IMR-90 (cell line): ENCODE measurements at regions not wholly inside any gene's neighbourhood (a gene's known extent, or its start where the extent isn't known, plus 50 kb on each side); places are given as distances from the start of the nearest gene placed in this dataset.
A peak's percentile ranks its signal among the peaks of the same experiment; 100 is the strongest.

Source experiments
- ATAC-seq: fragments of 200-7000 bp; cut with Tn5 transposase; 2 replicates; pipeline ENCODE4 v1.9.1; 2020; ENCODE audit warnings: low read depth, mild to moderate bottlenecking, moderate library complexity
- BruUV-seq: library from RNA; stranded (reverse); fragments of 400-500 nt; replicated peaks from 2 replicates; lab custom pipeline; 2021; lab: Mats Ljungman, UMichigan
- CTCF ChIA-PET: fragments of 300-600 bp; formaldehyde crosslinking; extraction: SDS; loops from one replicate; lab custom pipeline; 2021; ENCODE audit warnings: antibody characterized with exemption; lab: Yijun Ruan, JAX
- POLR2A ChIA-PET: fragments of 300-600 bp; sonication (Branson Sonifier 250); formaldehyde crosslinking; loops from one replicate; lab custom pipeline; 2022; ENCODE audit warnings: antibody characterized with exemption; ENCODE audit not compliant: unreplicated experiment; lab: Charles Lee
- DNase-seq: peaks from one replicate; pipeline ENCODE4 v3.0.0; 2013
- H2AFZ ChIP-seq: replicated peaks from 2 replicates; pipeline ENCODE3; 2013; ENCODE audit warnings: low read length, mild to moderate bottlenecking; ENCODE audit not compliant: poor library complexity
- H2AK5ac ChIP-seq: 2 replicates; pipeline ENCODE4 v1.6.1; 2013; ENCODE audit warnings: low read depth, low read length, inconsistent platforms
- H2AK9ac ChIP-seq: replicated peaks from 2 replicates; pipeline ENCODE3; 2013; ENCODE audit warnings: mild to moderate bottlenecking, low read depth, low read length, moderate library complexity; ENCODE audit not compliant: poor library complexity
- H2BK120ac ChIP-seq: 2 replicates; pipeline ENCODE4 v1.6.1; 2013; ENCODE audit warnings: low read depth, low read length, inconsistent platforms
- H2BK15ac ChIP-seq: 3 replicates; pipeline ENCODE4 v1.6.1; 2013; ENCODE audit warnings: low read depth, low read length, inconsistent platforms
- H2BK20ac ChIP-seq: 2 replicates; pipeline ENCODE4 v1.6.1; 2013; ENCODE audit warnings: low read depth, mild to moderate bottlenecking, inconsistent platforms, low read length, moderate library complexity
- H2BK5ac ChIP-seq: 2 replicates; pipeline ENCODE4 v1.6.1; 2013; ENCODE audit warnings: mild to moderate bottlenecking, low read depth, low read length, inconsistent platforms; ENCODE audit not compliant: poor library complexity, severe bottlenecking
- H3K14ac ChIP-seq: replicated peaks from 2 replicates; pipeline ENCODE4 v1.6.1; 2013; ENCODE audit warnings: low read depth, low read length, inconsistent platforms
- H3K18ac ChIP-seq: 2 replicates; pipeline ENCODE4 v1.6.1; 2013; ENCODE audit warnings: low read depth, low read length, control low read depth
- H3K23ac ChIP-seq: 2 replicates; pipeline ENCODE4 v1.6.1; 2013; ENCODE audit warnings: low read depth, low read length, inconsistent platforms
- H3K27ac ChIP-seq: 2 replicates; pipeline ENCODE4 v1.5.1; 2013; ENCODE audit warnings: mild to moderate bottlenecking, control low read depth, low read length; ENCODE audit not compliant: insufficient read depth
- H3K27me3 ChIP-seq: 2 replicates; pipeline ENCODE4 v1.6.1; 2013; ENCODE audit warnings: low read length; ENCODE audit not compliant: control insufficient read depth, insufficient read depth
- H3K36me3 ChIP-seq: 2 replicates; pipeline ENCODE4 v1.6.1; 2013; ENCODE audit warnings: low read length, mixed read lengths; ENCODE audit not compliant: control insufficient read depth, insufficient read depth
- H3K4ac ChIP-seq: 2 replicates; pipeline ENCODE4 v1.6.1; 2013; ENCODE audit warnings: low read depth, low read length, inconsistent platforms
- H3K4me1 ChIP-seq: 2 replicates; pipeline ENCODE4 v1.6.1; 2013; ENCODE audit warnings: low read length, mixed read lengths; ENCODE audit not compliant: control insufficient read depth, insufficient read depth
- H3K4me2 ChIP-seq: 2 replicates; pipeline ENCODE4 v1.6.1; 2013; ENCODE audit warnings: low read depth, mild to moderate bottlenecking, control low read depth, low read length, moderate library complexity
- H3K4me3 ChIP-seq: 2 replicates; pipeline ENCODE4 v1.5.1; 2013; ENCODE audit warnings: low read depth, mild to moderate bottlenecking, control low read depth, low read length, moderate library complexity; ENCODE audit not compliant: insufficient read depth
- H3K56ac ChIP-seq: 2 replicates; pipeline ENCODE4 v1.6.1; 2013; ENCODE audit warnings: low read length, inconsistent platforms; ENCODE audit not compliant: insufficient read depth; ENCODE audit errors: extremely low read depth
- H3K79me1 ChIP-seq, 2 experiments: 2 replicates each; pipeline ENCODE4 v1.6.1; 2013; ENCODE audit warnings: low read length in 2 of 2, inconsistent platforms in 1 of 2, low read depth in 1 of 2
- H3K9ac ChIP-seq: 2 replicates; pipeline ENCODE4 v1.6.1; 2013; ENCODE audit warnings: low read depth, low read length, control low read depth
- H3K9me1 ChIP-seq: 2 replicates; pipeline ENCODE4 v1.6.1; 2013; ENCODE audit warnings: low read length, inconsistent platforms; ENCODE audit not compliant: insufficient read depth
- H3K9me3 ChIP-seq: 2 replicates; pipeline ENCODE4 v1.6.1; 2013; ENCODE audit warnings: low read length; ENCODE audit not compliant: control insufficient read depth, insufficient read depth
- H4K20me1 ChIP-seq: 2 replicates; pipeline ENCODE4 v1.6.1; 2013; ENCODE audit warnings: low read length, inconsistent platforms; ENCODE audit not compliant: insufficient read depth
- H4K5ac ChIP-seq: 2 replicates; pipeline ENCODE4 v1.6.1; 2013; ENCODE audit warnings: mild to moderate bottlenecking, low read depth, low read length, control low read depth
- H4K8ac ChIP-seq, 2 experiments: 2 replicates each; pipeline ENCODE4 v1.6.1; 2013; ENCODE audit warnings: low read depth in 2 of 2, low read length in 2 of 2, control low read depth in 1 of 2, inconsistent platforms in 1 of 2
- H4K91ac ChIP-seq: 2 replicates; pipeline ENCODE4 v1.6.1; 2013; ENCODE audit warnings: low read depth, low read length, inconsistent platforms; ENCODE audit not compliant: insufficient read depth
- CEBPB ChIP-seq: IDR thresholded peaks from 2 replicates; pipeline ENCODE4 v1.6.1; 2012; ENCODE audit warnings: low read depth, low read length, improper control_type of control experiment
- FOS ChIP-seq: fragments of 150-350 bp; IDR thresholded peaks from 2 replicates; pipeline ENCODE4 v1.6.1; 2016; ENCODE audit warnings: low read depth, low read length
- MAFK ChIP-seq: IDR thresholded peaks from 2 replicates; pipeline ENCODE4 v1.6.1; 2012; ENCODE audit warnings: low read depth, low read length, improper control_type of control experiment
- NFE2L2 ChIP-seq: fragments of 150-350 bp; IDR thresholded peaks from 2 replicates; pipeline ENCODE4 v1.6.1; 2016; ENCODE audit warnings: low read depth, mild to moderate bottlenecking, low read length
- POLR2A ChIP-seq: IDR thresholded peaks from 2 replicates; pipeline ENCODE4 v1.6.1; 2012; ENCODE audit warnings: mild to moderate bottlenecking, low read depth, low read length
- RAD21 ChIP-seq: IDR thresholded peaks from 2 replicates; pipeline ENCODE4 v1.6.1; 2012; ENCODE audit warnings: low read length, improper control_type of control experiment
- RFX5 ChIP-seq: IDR thresholded peaks from 2 replicates; pipeline ENCODE4 v1.8.0; 2012; ENCODE audit warnings: low read depth, mild to moderate bottlenecking, low read length, moderate library complexity
- SMC3 ChIP-seq: fragments of 150-350 bp; IDR thresholded peaks from 2 replicates; pipeline ENCODE4 v1.6.1; 2016; ENCODE audit warnings: low read depth, mild to moderate bottlenecking, antibody characterized with exemption, low read length, moderate library complexity
- USF2 ChIP-seq: fragments of 150-350 bp; IDR thresholded peaks from 2 replicates; pipeline ENCODE4 v1.6.1; 2017; ENCODE audit warnings: mild to moderate bottlenecking, antibody characterized with exemption, low read length, low read depth
- WGBS, 2 experiments: methylation state at CpG; one replicate each; pipeline versions ENCODE4 v1.1.5 to v1.1.7; 2013; ENCODE audit warnings: missing lambda C conversion rate in 2 of 2; ENCODE audit not compliant: insufficient read length in 1 of 2; ENCODE audit errors: extremely low coverage in 2 of 2; 5-methylcytosine and 5-hydroxymethylcytosine counted together
- dilution Hi-C: fragments of 300-500 bp; cut with HindIII; formaldehyde crosslinking; loops from one replicate; pipeline ENCODE4 v1.14.3; 2018; ENCODE audit warnings: low sequenced_read_pairs; ENCODE audit not compliant: unreplicated experiment
- in situ Hi-C: fragments of 300-500 bp; cut with MboI; formaldehyde crosslinking; loops from 3 replicates; pipeline ENCODE4 v1.14.3; 2019; ENCODE audit warnings: low sequenced_read_pairs, inconsistent platforms, mixed read lengths
- intact Hi-C: fragments of 100-400 bp; cut with micrococcal nuclease; formaldehyde crosslinking; loops from 2 replicates; pipeline ENCODE4 v1.10.0; 2022
- TF ChIP-seq, protein P1 (sequence below): conservative IDR thresholded peaks from 2 replicates; pipeline ENCODE4 v1.5.1; 2012; ENCODE audit warnings: mild to moderate bottlenecking, low read depth, low read length, improper control_type of control experiment

- Histone ChIP-seq H4K8ac (no peak overlapping the region), H3K4me2 (no peak overlapping the region), H3K23ac (no peak overlapping the region), H3K18ac (no peak overlapping the region), H3K56ac (no peak overlapping the region), H3K36me3 (no peaks in the 10 kb centered on the region), H2BK120ac (no peak overlapping the region; the same call in 1 of the 2 replicates), H3K4ac (no peak overlapping the region), H3K4me1 (peaks cover 3% of the 10 kb centered on the region), H2AK5ac (peak overlapping the region; percentile 62; the same call in 1 of the 2 replicates), H4K20me1 (peaks cover 5% of the 10 kb centered on the region; the same call in 1 of the 2 replicates), H3K4me3 (no peak overlapping the region), H2AK9ac (no peak overlapping the region), H3K79me1 (no peaks in the 10 kb centered on the region), H3K9ac (no peak overlapping the region), H3K9me1 (0 out of 2 replicates have a peak, but pooled peaks cover under 1% of the 10 kb centered on the region), H2BK5ac (no peak overlapping the region), H4K91ac (no peak overlapping the region), H2BK15ac (no peak overlapping the region), H3K9me3 (no peaks in the 10 kb centered on the region), H4K5ac (no peak overlapping the region), H3K27ac (no peak overlapping the region), H3K27me3 (no peaks in the 10 kb centered on the region), H2BK20ac (no peak overlapping the region; the same call in 1 of the 2 replicates), H3K14ac (no peak overlapping the region), H2AFZ (no peak overlapping the region)
- DNase-seq (no peak), ATAC-seq (no peak)
- dilution Hi-C loops = no loop called here
- ChIA-PET POLR2A (no interaction called here), CTCF (interaction anchor here (0.6 to 1.2 kb wide), 2 partner anchors 63 to 475 kb away, joined by 3 to 4 read pairs; no protein-coding TSS in a partner anchor)
- no CpG with 5 or more reads among the region's 2 CpGs for WGBS, 2 experiments
- TF ChIP-seq NFE2L2 (no peak), RFX5 (no peak), USF2 (no peak), CEBPB (no peak), SMC3 (no peak), FOS (no peak), RAD21 (no peak), MAFK (no peak), POLR2A (no peak)
- TF ChIP-seq, protein P1, sequence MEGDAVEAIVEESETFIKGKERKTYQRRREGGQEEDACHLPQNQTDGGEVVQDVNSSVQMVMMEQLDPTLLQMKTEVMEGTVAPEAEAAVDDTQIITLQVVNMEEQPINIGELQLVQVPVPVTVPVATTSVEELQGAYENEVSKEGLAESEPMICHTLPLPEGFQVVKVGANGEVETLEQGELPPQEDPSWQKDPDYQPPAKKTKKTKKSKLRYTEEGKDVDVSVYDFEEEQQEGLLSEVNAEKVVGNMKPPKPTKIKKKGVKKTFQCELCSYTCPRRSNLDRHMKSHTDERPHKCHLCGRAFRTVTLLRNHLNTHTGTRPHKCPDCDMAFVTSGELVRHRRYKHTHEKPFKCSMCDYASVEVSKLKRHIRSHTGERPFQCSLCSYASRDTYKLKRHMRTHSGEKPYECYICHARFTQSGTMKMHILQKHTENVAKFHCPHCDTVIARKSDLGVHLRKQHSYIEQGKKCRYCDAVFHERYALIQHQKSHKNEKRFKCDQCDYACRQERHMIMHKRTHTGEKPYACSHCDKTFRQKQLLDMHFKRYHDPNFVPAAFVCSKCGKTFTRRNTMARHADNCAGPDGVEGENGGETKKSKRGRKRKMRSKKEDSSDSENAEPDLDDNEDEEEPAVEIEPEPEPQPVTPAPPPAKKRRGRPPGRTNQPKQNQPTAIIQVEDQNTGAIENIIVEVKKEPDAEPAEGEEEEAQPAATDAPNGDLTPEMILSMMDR = no peak
- intact Hi-C loops = loop anchor here (5.0 to 10.0 kb wide), 3 partner anchors 162 to 494 kb away; no protein-coding TSS in a partner anchor
- in situ Hi-C loops = loop anchor here (10.0 kb wide), 1 partner anchor 744 kb away; the partner anchor contains the start of gene ZNF608
- no TSS peak for BruUV-seq
Measured at GRCh38 chr5:125489146-125489545, 742.7 kb upstream of the ZNF608 start.
